HepG2 (cell line): ENCODE measurements at regions not wholly inside any gene's neighbourhood (a gene's known extent, or its start where the extent isn't known, plus 50 kb on each side); places are given as distances from the start of the nearest gene placed in this dataset.
"Not testable (repeated sequence)": the region's sequence is repeated elsewhere in the genome, so short reads cannot be mapped to it uniquely, and the experiment has no call there.

Source experiments
- ATAC-seq: fragments of 200-7000 bp; cut with Tn5 transposase; 3 replicates; pipeline ENCODE4 v1.9.1; 2020; ENCODE audit warnings: mild to moderate bottlenecking, moderate library complexity
- BruUV-seq: library from RNA; stranded (reverse); fragments of 400-500 nt; replicated peaks from 2 replicates; lab custom pipeline; 2021; lab: Mats Ljungman, UMichigan
- CTCF ChIA-PET: fragments of 300-600 bp; formaldehyde crosslinking; extraction: SDS; loops from one replicate; lab custom pipeline; 2021; ENCODE audit warnings: low total read pairs, inconsistent platforms, low intra/inter-chr PET ratio; lab: Yijun Ruan, JAX
- POLR2A ChIA-PET: fragments of 350-600 bp; sonication (Branson Sonifier 250); formaldehyde crosslinking; loops from one replicate; lab custom pipeline; 2020; ENCODE audit warnings: antibody characterized with exemption, inconsistent platforms; lab: Yijun Ruan, JAX
- DNase-seq: peaks from one replicate; pipeline ENCODE4 v3.0.0-alpha.2; 2015; ENCODE audit warnings: low spot score
- FAIRE-seq: peaks from 3 replicates; lab custom pipeline; 2011; peaks lifted over from hg19 to GRCh38; lab: Jason Lieb, UNC
- H2AFZ ChIP-seq: one replicate; pipeline ENCODE4 v1.6.1; 2011; ENCODE audit warnings: low read length, inconsistent platforms
- H3K27ac ChIP-seq: fragments of 300-600 bp; 3 replicates; pipeline ENCODE4 v1.8.0; 2011; ENCODE audit warnings: mixed run types, mild to moderate bottlenecking, mixed read lengths, low read length, inconsistent platforms; ENCODE audit not compliant: insufficient read depth; ENCODE audit errors: extremely low read length
- H3K27me3 ChIP-seq, 2 experiments: fragments of 200-600 bp in 1 of 2; 2 replicates in 1 of 2; 3 replicates in 1 of 2; pipeline versions ENCODE4 v1.6.0 to v1.8.0; 2011; ENCODE audit warnings: low read length in 2 of 2, mild to moderate bottlenecking in 2 of 2, moderate library complexity in 2 of 2, inconsistent platforms in 1 of 2; ENCODE audit not compliant: insufficient read depth in 2 of 2, control insufficient read depth in 1 of 2
- H3K36me3 ChIP-seq, 2 experiments: fragments of 200-600 bp in 1 of 2; replicated peaks in 1 of 2; 2 replicates in 1 of 2; 3 replicates in 1 of 2; pipeline versions ENCODE4 v1.5.1 to v1.8.0; 2011; ENCODE audit warnings: low read length in 2 of 2, inconsistent platforms in 1 of 2; ENCODE audit not compliant: insufficient read depth in 2 of 2, control insufficient read depth in 1 of 2
- H3K4me1 ChIP-seq: 2 replicates; pipeline ENCODE4 v1.5.1; 2012; ENCODE audit warnings: low read length, inconsistent platforms; ENCODE audit not compliant: insufficient read depth
- H3K4me2 ChIP-seq: 2 replicates; pipeline ENCODE4 v1.6.0; 2011; ENCODE audit warnings: low read depth, low read length, inconsistent platforms
- H3K4me3 ChIP-seq, 3 experiments: fragments of 200-600 bp in 1 of 3; sonication (generic), shearing (Covaris generic) in 1 of 3; replicated peaks in 1 of 3; 2 replicates each; pipeline ENCODE4 v1.5.1; 2011 to 2016; ENCODE audit warnings: low read length in 3 of 3, inconsistent platforms in 2 of 3, low read depth in 2 of 3, mild to moderate bottlenecking in 2 of 3, control low read depth in 1 of 3, mixed read lengths in 1 of 3; ENCODE audit not compliant: insufficient read depth in 1 of 3
- H3K79me2 ChIP-seq: one replicate; pipeline ENCODE4 v1.6.1; 2011; ENCODE audit warnings: low read length, inconsistent platforms; ENCODE audit not compliant: insufficient read depth
- H3K9ac ChIP-seq: 2 replicates; pipeline ENCODE4 v1.6.0; 2011; ENCODE audit warnings: mild to moderate bottlenecking, low read depth, low read length, inconsistent platforms; ENCODE audit not compliant: insufficient read depth
- H3K9me3 ChIP-seq: 2 replicates; pipeline ENCODE4 v1.5.1; 2012; ENCODE audit warnings: mild to moderate bottlenecking, low read length
- H4K20me1 ChIP-seq: 2 replicates; pipeline ENCODE4 v1.6.0; 2011; ENCODE audit warnings: inconsistent platforms, mild to moderate bottlenecking, low read length, moderate library complexity; ENCODE audit not compliant: insufficient read depth
- CENPX ChIP-seq: sonication (generic); formaldehyde crosslinking; IDR thresholded peaks from 2 replicates; pipeline ENCODE4 v1.9.0; 2021; ENCODE audit warnings: mild to moderate bottlenecking, missing genetic modification reagents, moderate library complexity
- FOSL2 ChIP-seq: sonication (generic); formaldehyde crosslinking; IDR thresholded peaks from 2 replicates; pipeline ENCODE4 v1.4.0; 2020; ENCODE audit warnings: missing genetic modification reagents
- HBP1 ChIP-seq: IDR thresholded peaks from 2 replicates; pipeline ENCODE4 v1.6.1; 2016; ENCODE audit warnings: low read depth, control low read depth
- KDM2A ChIP-seq: sonication (generic); formaldehyde crosslinking; IDR thresholded peaks from 2 replicates; pipeline ENCODE4 v1.4.0; 2020; ENCODE audit warnings: low read depth, missing genetic modification reagents, borderline replicate concordance
- KDM3A ChIP-seq: IDR thresholded peaks from 2 replicates; pipeline ENCODE4 v1.6.1; 2018; ENCODE audit warnings: low read depth, missing compliant biosample characterization
- RCOR2 ChIP-seq: IDR thresholded peaks from 2 replicates; pipeline ENCODE4 v1.6.1; 2016; ENCODE audit warnings: missing biosample characterization, missing genetic modification reagents
- SIX4 ChIP-seq: sonication (generic); formaldehyde crosslinking; IDR thresholded peaks from 2 replicates; pipeline ENCODE4 v1.4.0; 2020; ENCODE audit warnings: missing genetic modification reagents
- U2AF2 ChIP-seq: fragments of 200-400 bp; formaldehyde crosslinking; IDR thresholded peaks from 2 replicates; pipeline ENCODE4 v1.6.1; 2017; ENCODE audit warnings: low read depth, mild to moderate bottlenecking, low read length
- ZBTB42 ChIP-seq: sonication (generic); formaldehyde crosslinking; IDR thresholded peaks from 2 replicates; pipeline ENCODE4 v1.5.0; 2020; ENCODE audit warnings: mild to moderate bottlenecking, missing genetic modification reagents
- ZMYM3 ChIP-seq: sonication (generic); formaldehyde crosslinking; IDR thresholded peaks from 2 replicates; pipeline ENCODE4 v1.5.1; 2020; ENCODE audit warnings: mild to moderate bottlenecking, missing genetic modification reagents
- ZNF20 ChIP-seq: sonication (generic); formaldehyde crosslinking; IDR thresholded peaks from 2 replicates; pipeline ENCODE4 v1.4.0; 2020; ENCODE audit warnings: mild to moderate bottlenecking, moderate library complexity, missing genetic modification reagents
- WGBS: methylation state at CpG from one replicate; pipeline ENCODE4 v1.1.6; 2017; ENCODE audit warnings: low lambda C conversion rate; 5-methylcytosine and 5-hydroxymethylcytosine counted together
- in situ Hi-C: cut with HindIII; loops from 2 replicates; pipeline ENCODE4 v1.10.0; 2017; ENCODE audit warnings: low pct_unique_long_range_greater_than_20kb; ENCODE audit not compliant: extremely low pct_ligation_motif_present
- intact Hi-C: fragments of 100-400 bp; cut with micrococcal nuclease; formaldehyde crosslinking; loops from one replicate; pipeline ENCODE4 v1.10.0; 2022; ENCODE audit not compliant: unreplicated experiment

GRCh38 chr12:102314821-102315220, 117.2 kb upstream of the PMCH start:
- TF ChIP-seq ZBTB42 (CRISPR knock-in tag), result no peak
- TF ChIP-seq KDM2A (CRISPR knock-in tag), result no peak
- TF ChIP-seq CENPX, result no peak
- TF ChIP-seq ZMYM3 (CRISPR knock-in tag), result no peak
- TF ChIP-seq ZNF20 (CRISPR knock-in tag), result no peak
- TF ChIP-seq SIX4, result no peak
- TF ChIP-seq FOSL2 (CRISPR knock-in tag), result no peak
- no peak for TF ChIP-seq KDM3A
- no peak for TF ChIP-seq HBP1 (CRISPR knock-in tag)
- TF ChIP-seq RCOR2 (CRISPR knock-in tag), result no peak
- TF ChIP-seq U2AF2, result no peak
- H4K20me1 ChIP-seq, result no peaks in the 10 kb centered on the region
- ATAC-seq, result no peak
- H3K4me3 ChIP-seq, result no peak overlapping the region
- no peak overlapping the region for H3K27ac ChIP-seq
- DNase-seq, result no peak
- BruUV-seq, result no TSS peak
- no peak overlapping the region for H3K4me2 ChIP-seq
- no peak for FAIRE-seq
- CTCF ChIA-PET, result no interaction called here
- no peaks in the 10 kb centered on the region for H3K36me3 ChIP-seq
- POLR2A ChIA-PET, result no interaction called here
- no peaks in the 10 kb centered on the region for H3K9me3 ChIP-seq
- H3K27me3 ChIP-seq, result no peaks in the 10 kb centered on the region; a peak in 1 of 5 replicates
- no peaks in the 10 kb centered on the region for H3K4me1 ChIP-seq
- H3K9ac ChIP-seq, result no peak overlapping the region
- intact Hi-C loops, result no loop called here
- WGBS, result 32% methylated on average over 2 of the region's 2 CpGs
- no peak overlapping the region for H2AFZ ChIP-seq
- H3K79me2 ChIP-seq, result no peaks in the 10 kb centered on the region
- in situ Hi-C loops, result loop anchor here (25.0 kb wide), 1 partner anchor 172 kb away; the partner anchor contains the start of gene IGF1

- H4K20me1 ChIP-seq, ATAC-seq, H3K9ac ChIP-seq, intact Hi-C loops, H3K4me2 ChIP-seq, H3K79me2 ChIP-seq, H3K4me1 ChIP-seq, BruUV-seq, H3K9me3 ChIP-seq, H3K4me3 ChIP-seq, H3K36me3 ChIP-seq, H3K27me3 ChIP-seq, DNase-seq, H2AFZ ChIP-seq, H3K27ac ChIP-seq, CTCF ChIA-PET, FAIRE-seq, POLR2A ChIA-PET: not testable (repeated sequence)
- 75% methylated on average over 24 of the region's 33 CpGs for WGBS
- in situ Hi-C loops, result loop anchor here (25.0 kb wide), 1 partner anchor 174 kb away; the partner anchor contains the start of gene IGF1
Measured at GRCh38 chr12:102313116-102313971, 115.7 kb upstream of the PMCH start.
